ENCODE measurements at regions not wholly inside any gene's neighbourhood (a gene's known extent, or its start where the extent isn't known, plus 50 kb on each side); places are given as distances from the start of the nearest gene placed in this dataset.

DNA sequence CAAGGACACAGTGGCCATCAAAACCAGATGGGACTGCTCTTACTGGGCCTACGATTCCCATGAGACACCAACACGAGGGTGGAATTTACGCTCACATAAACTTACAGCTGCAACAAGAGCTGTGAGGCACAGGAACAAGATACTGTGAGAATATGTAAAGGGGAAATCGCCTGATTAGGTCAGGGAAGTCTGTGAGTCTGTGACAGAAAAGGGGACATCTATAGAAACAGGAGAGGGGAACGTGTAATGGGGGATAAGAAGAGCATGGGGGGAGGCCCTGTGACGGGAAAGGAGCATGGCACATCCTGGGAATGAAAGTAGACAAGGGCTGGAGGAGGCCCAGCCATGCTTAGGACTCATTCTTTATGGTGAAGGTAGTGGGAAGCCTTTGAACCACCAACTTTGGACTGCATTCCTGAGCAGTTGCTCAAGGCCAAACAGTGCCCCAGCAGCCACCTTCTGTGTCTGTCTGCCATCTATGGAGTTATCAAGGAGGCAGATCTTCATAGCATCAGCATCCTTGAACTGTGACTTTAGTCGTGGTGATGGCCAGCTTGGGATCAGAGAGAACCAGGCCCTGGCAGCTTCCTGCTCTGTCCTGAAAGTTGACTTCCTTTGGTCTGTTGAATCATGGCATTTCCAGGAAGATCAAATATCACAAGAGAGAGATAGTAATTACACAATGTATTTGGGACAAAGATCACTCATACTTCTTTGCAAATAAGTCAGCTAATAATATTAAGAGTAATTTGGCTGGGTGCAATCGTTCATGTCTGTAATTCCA is 87.9 kb upstream of the FAM169A start:
- DNase-seq, result no peak

DNA sequence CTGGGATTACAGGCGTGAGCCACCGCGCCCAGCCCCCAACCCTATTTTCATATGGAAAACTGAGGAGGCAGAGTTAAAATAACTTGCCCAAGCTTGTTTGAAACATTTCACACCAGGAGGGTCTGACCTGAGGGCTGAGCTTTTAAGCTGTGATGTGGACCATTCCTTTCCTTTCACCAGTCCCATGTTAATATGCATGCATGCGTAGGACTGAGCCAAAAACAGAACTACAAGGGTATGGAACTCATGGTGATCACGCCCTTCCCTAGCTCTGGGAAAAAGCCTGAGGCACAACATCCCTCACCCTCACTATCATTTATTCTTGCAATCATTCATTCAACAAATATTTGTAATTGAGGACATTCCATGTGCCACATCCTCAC is 87.4 kb upstream of the FAM169A start:
- no peak for DNase-seq

DNA sequence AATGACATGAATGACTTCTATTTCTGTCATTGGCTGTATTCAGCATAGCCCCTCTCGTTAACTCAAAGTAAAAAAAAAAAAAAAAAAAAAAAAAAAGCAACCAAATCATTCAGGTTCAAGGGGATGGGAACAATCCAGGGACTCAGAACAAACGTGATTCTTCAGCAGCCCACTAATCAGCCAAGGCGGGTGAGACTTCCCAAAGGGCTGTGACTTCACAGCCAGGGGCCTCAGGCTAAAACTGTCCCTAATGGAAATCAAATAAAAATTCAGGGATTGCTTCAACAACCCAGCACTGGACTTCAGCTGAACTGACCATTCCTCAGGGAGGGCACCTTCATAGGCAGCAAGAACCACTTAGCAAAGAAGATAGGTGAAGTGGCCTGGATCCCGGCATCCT is 86.2 kb upstream of the FAM169A start:
- DNase-seq, result no peak

GRCh38 chr5:74951865-74952264 is 85.7 kb upstream of the FAM169A start:
- DNase-seq, result no peak

DNA sequence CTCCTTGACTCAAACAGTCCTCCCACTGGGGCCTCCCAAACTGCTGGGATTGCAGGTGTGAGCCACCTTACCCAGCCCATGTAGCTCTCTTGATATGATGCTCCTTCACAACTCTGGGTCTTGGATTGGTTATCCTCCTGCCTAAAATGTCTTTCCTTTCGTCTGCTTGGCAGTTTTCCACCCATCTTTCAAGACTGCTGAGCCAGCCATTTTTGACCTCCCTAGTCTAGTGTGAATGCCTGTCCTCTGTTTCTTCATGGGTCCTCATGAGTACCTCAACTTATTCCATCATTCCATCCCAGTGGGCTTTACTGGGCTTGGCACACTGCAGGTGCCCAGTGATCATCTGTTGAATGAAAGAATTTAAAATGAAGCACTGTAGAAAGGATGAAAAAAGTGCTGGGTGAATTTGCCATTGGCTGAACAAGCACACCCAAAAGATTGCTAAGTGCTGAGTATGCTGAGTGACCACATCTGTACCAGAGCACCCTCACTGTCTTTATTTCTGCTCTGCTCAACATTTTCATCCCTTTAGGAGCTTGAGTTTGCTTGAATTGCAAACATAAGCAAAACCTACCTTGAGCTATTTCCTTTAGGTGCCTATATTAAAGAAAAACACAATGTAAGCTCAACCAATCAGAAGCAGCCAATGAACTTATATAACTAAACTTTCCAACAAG is 84.8 kb upstream of the FAM169A start:
- no peak for DNase-seq

DNA sequence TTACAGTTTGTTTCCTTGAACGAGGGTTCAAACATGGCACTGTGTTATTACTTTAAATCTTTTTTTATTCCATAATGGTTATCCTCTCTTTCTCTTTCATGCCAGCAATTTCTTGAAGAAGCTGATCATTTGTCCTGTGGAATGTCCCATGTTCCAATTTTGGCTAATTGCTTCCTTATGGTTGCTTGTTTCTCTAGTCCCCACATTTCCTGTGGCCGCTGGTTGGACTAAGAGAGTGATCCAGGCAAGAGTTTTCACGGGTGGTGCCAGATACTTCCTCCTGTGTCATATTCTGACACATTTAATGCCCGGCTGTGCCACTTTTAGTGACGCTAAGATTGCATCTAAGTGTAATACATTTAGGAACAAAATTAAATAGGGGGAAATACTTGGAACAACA is 83.8 kb upstream of the FAM169A start:
- no peak for DNase-seq

DNA sequence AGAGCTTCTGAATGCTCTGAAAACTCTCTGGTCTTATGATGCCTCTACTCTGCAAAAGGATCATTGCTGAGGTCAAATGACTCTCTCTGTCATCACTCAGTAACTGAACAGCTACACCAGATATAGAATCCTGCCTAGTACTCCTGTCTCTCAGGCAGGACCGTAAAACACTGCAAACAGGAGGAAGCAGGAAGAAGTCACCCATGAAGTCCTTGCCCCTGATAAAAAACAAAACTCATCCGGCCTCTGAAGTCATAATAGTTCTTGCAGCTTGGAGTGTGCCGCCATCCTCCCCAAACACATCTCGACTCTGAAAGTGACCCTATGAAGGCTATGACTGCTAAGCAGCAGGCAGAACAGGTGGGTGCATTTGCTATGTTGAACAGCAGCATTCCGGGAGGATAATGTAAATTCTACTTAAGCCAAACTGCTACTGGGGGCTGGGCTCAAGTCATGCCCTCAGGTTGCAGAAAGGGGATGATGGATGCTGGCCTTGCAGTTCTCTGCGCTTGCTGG is 81.9 kb upstream of the FAM169A start:
- DNase-seq, result no peak

- DNase-seq, result no peak
Measured at GRCh38 chr5:74946471-74946870, 80.3 kb upstream of the FAM169A start.

- peak in 1 of 2 donors; percentile 8 for DNase-seq
Measured at GRCh38 chr5:74945561-74946165, 79.5 kb upstream of the FAM169A start.

DNA sequence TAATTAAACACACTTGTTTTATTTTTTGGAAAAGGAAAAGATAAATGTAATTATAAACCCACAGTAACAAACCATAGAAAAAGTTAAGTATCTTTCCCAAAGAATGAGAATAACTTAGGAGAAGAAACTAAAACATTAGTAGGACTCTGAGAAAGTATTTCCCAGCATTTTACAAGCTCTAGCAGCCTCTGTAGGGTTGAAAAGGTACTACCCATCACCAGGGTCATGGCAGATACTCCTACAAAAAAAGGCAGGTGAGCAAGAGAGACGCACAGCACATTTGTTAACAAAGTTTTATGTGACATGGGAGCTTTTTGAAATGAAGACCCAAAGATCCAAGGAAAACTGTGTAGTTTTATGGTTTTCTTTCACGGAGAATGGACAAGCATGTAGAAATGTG is 77.7 kb upstream of the FAM169A start:
- no peak for DNase-seq

DNA sequence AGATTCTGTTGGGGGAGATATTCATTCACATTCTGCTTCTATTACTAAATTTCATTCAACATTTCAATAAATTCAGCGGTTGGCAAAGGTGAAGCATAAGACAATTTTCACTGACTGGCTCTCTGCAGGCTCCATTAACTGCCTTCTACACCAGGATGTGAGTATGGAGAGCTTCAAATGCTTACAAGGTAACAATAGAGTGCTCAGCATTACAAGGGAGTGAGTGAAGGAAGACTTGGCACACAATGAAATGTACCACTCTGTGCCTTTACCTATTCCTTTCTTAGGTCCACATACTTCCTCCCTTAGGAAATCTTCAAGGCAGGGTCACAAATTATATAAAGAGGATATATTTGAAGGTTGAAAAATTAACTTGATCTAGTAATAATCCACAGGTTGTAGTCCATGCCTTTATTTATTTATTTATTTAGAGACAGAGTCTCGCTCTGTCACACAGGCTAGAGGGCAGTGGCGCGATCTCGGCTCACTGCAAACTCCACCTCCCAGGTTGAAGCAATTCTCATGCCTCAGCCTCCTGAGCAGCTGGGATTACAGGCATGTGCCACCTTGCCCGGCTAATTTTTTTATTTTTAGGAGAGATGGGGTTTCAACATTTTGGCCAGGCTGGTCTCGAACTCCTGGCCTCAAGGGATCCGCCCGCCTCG is 76.6 kb upstream of the FAM169A start:
- DNase-seq, result no peak

DNA sequence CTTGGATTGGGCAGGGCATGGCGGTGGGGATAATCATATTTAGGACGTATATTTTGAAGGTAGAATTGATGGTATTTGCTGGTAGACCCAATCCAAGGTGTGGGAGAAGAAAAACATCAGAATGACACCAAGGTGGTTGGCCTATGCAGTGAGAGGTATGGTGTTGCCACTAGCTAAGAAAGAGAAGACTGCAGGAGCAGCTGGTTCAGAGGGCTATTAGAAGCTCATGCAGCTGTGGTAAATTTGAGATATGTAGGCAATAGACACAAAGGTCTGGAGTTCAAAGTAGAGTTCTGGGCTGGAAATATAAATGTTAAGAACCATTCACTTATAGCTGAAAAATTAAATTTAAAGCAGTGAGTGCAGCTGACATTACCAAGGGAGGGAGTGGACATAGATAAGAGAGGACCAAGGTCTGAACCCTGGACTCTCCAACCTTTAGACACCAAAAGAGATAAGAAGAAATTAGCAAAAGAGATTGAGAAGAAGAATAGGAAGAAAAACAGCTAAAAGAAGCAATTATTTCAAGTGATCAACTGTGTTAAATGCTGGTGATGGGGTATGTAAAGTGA is 74.7 kb upstream of the FAM169A start:
- no peak for DNase-seq

GRCh38 chr5:74938250-74938933 is 72.2 kb upstream of the FAM169A start:
- peak in 1 of 2 donors; percentile 14 for DNase-seq

GRCh38 chr5:74935752-74936091 is 69.5 kb upstream of the FAM169A start:
- no peak for DNase-seq

- DNase-seq, result peak in 1 of 2 donors; percentile 1
Measured at GRCh38 chr5:74934949-74935751, 69.0 kb upstream of the FAM169A start.

- DNase-seq, result no peak
Measured at GRCh38 chr5:74927336-74927735, 61.1 kb upstream of the FAM169A start.

GRCh38 chr5:74919487-74919886 is 53.3 kb upstream of the FAM169A start:
- peak; percentile 30 to 62 for DNase-seq

DNA sequence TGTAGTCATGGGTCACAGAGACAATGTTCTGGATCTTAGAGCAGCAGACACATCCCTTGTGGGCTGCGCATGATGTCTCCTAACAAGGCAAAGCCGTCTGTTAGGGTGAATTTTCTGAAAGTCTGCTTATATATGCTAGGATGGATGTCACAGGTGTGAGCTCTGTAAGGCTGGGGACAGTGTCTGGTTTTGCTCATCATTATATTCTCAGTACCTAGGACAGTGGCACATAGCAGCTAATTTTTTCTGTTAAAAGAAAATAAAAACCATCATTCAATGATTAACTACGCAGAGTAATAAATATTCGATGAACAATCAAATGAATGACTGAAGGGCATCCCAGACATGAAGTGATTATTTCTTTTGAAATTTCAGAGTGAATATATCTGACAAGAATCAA is 52.9 kb upstream of the FAM169A start:
- DNase-seq, result no peak

DNA sequence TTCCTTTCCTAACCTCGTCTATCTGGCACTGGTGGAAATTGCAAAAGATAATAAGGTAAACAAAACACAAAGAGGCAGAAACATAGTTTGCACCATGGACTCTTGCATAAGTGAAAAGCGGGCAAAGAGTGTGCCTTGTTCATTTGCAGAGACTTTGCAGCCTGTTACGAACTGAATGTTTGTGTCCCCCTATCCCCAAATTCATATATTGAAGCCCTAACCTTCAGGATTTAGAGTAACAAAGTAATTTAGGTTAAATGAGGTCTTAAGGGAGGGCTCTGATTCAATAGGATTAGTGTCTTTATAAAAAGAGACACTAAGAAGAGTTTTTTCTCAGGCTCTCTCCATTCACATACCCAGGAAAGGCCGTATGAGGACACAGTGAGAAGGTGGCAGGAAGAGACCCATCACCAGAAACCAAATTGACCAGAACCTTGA is 52.1 kb upstream of the FAM169A start:
- DNase-seq, result no peak

DNA sequence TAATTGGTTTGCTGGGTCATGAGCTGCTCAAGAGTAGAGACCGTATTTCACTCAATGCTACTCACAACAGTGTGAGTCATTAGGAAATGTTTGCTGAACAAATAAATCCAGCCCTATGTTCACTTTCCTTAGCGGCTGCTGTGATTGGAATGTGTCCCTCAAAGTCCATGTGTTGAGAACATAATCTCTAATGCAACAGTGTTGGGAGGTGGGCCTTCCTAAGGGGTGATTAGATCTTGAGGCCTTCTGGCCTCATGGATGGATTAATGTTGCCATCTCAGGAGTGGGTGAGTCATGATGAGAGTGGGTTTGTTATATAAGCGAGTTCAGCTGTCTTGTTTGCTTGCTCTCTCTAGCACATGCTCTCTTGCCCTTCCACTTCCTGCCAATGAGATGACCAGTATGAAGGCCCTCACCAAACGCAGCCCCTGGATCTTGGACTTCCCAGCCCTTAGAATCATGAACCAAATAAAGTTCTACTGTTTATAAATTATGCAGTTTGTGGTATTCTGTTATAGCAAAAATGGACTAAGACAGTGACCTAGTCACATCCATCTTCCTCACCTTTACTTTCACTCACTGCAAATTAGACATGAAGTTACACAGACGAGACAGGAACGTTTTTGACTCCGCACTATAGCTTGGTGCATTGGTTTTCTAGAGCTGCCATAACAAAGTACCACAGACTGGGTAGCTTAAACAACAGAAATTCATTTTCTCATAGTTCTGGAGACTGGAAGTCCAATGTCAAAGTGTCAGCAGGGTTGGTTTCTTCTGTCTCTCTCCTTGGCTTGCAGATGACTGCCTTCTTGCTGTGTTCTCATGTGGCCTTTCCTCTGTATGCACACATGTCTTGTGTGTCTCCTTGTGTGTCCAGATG is 50.9 kb upstream of the FAM169A start:
- no peak for DNase-seq
